ENCODE measurements at regions not wholly inside any gene's neighbourhood (a gene's known extent, or its start where the extent isn't known, plus 50 kb on each side); places are given as distances from the start of the nearest gene placed in this dataset.
"Not testable (repeated sequence)": the region's sequence is repeated elsewhere in the genome, so short reads cannot be mapped to it uniquely, and the experiment has no call there.

DNA sequence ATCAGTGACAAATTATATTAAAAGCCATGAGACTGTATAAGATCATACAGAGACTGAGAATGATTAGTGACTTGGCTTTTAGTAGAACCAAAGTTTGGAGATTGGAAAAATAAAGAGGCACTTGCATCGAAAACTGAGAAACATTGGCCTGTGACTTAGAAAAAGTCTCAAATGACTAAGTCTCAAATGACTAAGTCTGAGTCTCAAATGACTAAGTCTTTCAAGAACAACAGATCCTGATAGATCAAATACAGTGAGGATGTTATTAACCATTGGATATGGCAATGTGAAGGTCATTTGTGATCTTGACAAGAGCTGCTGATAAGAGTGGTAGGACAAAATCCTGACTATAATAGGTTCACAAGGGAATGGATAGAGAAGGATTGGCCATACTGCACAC, 135.5 kb upstream of the FANCL start:
- DNase-seq (ENCODE audit: low read depth in 2 of 2): no peak

DNA sequence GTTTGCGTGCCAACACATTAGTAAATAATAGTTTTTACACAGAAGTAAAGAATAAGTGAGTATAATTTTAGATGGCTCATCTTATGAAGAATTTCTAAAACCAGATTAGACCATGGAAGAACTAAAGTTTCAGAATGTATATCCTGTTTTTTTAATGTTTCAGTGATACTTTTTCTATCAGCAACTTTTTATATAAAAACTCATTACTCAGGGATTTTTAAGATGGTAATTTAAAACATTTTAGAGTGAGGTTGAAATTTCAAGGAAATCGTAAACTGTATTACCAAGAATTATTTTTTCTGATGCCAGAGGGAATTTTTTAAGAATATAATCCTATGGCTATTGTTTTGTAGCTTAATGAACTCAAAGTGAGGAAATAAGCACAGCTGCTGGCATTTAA, 128.5 kb upstream of the FANCL start:
- DNase-seq (ENCODE audit: low read depth in 2 of 2): no peak

DNA sequence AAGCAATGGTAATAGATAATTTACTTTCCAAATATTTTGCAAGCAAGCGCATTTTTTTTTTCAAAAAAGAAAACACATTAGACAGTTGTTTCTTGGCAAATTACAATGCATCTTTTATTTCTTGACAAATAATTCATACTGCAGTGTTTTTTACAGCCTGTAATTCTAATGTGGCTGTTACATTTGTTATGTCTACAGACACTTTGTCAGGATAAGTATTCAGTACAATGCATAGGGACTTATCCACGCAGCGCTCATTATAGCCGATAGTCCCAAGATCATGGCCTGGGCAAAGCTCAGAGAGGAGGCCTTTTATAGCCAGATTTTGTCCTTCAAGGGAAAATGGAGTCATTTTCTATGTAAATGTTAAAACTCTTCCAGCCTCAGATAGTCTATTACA, 123.0 kb upstream of the FANCL start:
- DNase-seq (ENCODE audit: low read depth in 2 of 2): no peak

DNA sequence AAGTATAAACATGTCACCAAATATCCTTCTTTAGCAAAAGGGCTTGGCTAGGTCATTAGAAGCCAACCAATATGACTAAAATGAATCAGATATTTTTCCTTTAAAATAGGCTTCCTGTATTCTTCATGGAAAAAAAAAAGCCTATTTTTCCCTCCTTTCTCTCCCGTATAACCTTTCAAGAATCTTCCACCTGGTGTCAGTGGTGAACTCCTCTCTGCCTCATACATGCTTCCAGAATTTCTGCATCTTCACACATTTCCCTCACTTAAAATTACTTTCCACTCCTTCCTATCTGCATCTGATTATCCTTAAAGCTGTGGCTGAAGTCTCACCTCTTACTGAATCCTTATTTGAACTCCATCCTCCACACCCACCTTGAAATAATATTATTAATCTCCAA, 116.9 kb upstream of the FANCL start:
- DNase-seq (ENCODE audit: low read depth in 2 of 2): no peak

DNA sequence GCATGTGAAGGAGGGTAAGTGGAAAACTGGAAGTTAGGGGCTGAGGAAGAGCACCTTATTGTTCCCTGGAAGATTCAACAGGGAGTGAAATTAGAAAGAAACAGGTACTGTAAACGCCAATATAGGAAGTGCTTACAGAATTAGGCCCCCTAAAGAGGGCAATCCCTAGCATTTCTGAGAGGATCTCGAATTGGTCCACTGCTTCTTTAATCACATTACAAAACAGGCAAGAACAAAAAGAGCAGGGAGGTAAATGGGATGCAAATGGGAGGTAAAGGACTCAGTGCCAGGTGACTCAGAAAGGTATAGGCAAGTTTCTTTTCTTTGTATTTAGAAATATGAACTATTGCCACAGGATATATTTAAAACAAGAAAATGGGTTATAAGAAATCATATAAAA, 116.4 kb upstream of the FANCL start:
- DNase-seq (ENCODE audit: low read depth in 2 of 2): no peak

DNA sequence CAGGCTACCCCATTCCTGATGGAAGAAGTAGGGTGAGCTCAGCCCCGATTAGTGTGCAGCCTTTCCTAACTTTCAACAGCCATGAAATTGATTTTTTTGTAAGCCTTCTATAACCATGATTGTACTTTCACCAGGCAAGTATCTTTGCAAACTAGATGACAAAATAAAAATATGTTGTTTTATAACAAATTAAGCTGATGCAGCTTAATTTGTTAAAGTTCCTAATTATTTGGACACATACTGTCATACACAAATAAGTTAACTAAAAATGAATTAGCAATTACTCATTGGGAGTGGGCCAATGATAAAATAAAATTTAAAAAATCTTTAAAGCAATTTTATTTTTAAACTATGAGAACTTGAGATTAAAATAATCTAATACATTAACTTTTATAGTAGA, 113.1 kb upstream of the FANCL start:
- DNase-seq (ENCODE audit: low read depth in 2 of 2): no peak

DNA sequence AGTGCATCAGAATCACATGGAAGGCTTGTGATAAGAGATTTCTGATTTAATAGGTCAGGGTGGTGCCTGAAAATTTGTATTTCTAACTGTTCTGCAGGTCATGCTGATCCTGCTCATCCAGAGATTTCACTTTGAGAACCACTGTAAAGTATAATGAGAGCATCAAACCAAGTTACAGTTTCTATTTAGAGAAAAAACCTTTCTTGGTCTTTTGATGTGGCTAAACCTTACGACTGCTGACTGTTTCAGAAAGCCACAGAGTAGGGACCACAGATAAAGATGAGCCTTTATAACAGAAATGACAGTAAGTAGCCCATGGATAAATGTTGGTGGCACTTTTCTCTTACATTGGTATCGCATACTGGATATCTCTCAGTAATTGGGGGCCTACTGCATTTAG, 109.4 kb upstream of the FANCL start:
- no peak for DNase-seq (ENCODE audit: low read depth in 2 of 2)

DNA sequence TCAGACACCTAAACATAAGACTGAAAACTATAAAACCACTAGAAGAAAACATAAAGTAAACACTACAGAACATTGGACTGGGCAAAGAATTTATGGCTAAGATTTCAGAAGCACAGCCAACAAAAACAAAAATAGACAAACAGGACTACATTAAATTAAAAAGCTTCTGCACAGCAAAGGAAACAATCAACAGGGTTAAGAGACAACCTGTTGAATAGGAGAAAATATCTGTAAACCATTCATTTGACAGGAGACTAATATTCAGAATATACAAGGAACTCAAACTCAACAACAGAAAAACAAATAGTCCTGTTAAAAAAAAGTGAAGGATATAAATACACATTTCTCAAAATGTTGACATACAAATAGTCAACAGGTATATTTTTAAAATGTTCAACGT, 106.7 kb upstream of the FANCL start:
- DNase-seq (ENCODE audit: low read depth in 2 of 2): no peak

DNA sequence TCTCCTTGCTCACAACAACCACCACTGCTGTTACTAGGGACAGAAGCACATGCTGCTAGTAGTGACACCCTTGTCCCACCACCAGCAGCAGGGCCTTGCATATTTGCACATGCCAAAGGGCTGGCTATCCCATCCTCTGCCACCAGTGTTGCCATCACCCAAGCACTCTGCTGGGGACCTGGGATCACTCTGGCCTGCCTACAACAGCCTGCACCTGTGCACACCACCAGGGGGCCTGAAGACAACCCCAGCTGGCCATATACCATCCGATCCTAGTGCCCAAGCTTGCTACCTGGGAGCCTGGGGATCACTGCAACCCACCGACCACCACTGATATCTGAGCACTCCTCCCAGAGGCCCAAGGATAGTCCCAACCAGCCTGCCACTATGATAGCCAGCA, 99.9 kb upstream of the FANCL start:
- DNase-seq (ENCODE audit: low read depth in 2 of 2): no peak

DNA sequence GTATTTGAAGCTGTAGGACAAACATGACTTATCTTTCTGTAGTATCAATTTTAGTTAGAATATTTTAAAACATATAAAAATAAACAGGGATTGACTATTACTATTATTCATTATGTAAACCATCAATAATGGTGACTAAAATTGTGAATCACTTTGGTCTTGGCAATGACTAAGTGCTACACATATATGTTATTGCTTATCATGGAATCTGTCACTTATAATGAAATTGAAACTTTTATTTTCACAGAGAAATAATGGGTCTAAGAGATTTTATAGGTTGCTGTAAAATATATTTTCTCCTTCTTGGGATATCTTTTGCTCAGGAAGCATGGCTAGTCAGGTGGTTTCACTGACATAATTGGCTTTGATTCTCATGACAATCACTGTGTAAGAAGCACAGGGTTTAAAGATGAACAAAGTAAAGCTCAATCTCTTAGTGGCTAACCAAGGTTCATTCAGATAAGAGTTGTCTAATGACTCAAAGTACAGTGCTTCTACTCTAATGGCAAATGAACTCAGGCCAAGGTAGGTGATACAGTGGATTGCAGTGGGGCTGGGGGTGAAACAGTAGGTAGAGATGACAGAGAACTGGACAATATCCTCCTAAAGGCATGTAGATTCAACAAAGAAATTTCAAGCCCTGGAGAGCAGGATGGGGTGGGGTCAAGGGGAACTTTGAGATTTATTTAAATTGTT, 98.6 kb upstream of the FANCL start:
- DNase-seq (ENCODE audit: low read depth in 2 of 2): no peak

DNA sequence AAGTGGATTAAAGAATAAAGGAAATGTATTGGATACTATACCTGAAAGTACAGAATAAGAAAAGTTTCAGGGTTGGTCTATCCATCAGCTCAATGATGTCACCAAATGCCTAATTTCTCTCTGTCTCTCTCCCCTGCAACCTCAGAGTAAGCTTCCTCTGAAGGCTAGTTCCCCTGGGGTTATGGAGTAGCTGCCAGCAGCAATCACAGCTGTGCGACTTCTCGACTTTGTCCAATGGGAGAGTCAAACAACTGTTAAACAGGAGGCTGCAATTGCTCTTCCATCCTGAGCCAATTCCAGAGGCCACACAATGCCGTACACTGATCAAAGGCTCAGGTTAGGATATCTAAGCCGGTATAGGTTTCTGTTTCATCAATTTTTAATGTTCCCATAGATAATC, 95.3 kb upstream of the FANCL start:
- DNase-seq (ENCODE audit: low read depth in 2 of 2): no peak

DNA sequence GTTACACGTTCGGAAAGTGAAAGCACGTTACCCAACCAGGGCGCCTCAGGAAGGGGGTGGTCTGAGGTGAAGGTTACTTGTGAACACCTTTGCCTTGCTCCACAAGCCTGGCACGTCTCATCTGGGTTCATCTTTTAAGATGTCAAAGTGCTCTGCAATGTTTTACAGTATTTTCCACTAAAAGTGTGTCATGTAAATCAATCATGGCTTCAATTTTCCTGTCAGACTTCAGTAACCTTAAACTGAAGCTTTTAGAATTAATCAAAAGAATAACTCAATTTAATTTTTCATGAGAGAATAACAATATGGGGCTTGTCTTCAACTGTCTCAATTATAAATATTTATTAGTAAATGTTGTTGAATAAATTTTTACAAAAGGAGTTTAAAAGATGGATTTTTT, 93.3 kb upstream of the FANCL start:
- no peak for DNase-seq (ENCODE audit: low read depth in 2 of 2)

DNA sequence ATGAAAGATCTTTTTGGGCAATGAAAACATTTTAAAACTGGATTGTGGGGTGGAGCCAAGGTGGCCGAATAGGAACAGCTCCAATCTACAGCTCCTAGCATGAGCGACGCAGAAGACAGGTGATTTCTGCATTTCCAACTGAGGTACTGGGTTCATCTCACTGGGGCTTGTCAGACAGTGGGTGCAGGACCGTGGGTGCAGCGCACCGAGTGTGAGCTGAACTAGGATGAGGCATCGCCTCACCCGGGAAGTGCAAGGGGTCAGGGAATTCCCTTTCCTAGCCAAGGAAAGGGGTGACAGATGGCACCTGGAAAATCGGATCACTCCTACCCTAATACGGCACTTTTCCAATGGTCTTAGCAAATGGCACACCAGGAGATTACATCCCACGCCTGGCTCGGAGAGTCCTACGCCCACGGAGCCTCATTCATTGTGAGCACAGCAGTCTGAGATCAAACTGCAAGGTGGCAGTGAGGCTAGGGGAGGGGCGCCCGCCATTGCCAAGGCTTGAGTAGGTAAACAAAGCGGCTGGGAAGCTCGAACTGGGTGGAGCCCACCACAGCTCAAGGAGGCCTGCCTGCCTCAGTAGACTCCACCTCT, 84.3 kb upstream of the FANCL start:
- DNase-seq (ENCODE audit: low read depth in 2 of 2): not testable (repeated sequence)

DNA sequence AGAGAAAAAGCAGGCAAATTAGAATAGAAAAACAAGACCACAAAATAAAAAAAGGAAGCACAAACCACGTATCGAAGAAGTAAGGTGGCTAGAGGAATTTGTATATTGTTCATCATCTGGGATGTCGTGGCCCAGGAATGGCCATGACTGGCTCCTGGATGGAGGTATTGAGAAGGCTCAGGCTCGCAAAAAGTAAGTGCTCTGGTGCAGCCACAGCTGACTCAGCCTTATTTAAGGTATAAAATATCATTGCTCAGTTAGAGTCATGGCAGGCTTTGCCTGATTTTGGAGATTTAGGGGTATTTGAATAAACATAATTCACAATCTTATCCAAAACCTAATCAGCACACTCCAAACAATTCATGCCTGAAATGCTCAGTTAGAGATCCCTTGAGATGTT, 78.4 kb upstream of the FANCL start:
- no peak for DNase-seq (ENCODE audit: low read depth in 2 of 2)

DNA sequence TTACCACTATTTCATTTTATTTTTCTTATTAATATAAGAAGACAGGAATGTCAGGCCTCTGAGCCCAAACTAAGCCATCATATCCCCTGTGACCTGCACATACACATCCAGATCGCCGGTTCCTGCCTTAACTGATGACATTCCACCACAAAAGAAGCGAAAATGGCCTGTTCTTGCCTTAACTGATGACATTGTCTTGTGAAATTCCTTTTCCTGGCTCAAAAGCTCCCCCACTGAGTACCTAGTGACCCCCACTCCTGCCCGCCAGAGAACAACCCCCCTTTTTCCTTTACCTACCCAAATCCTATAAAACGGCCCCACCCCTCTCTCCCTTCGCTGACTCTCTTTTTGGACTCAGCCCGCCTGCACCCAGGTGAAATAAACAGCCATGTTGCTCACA, 77.8 kb upstream of the FANCL start:
- not testable (repeated sequence) for DNase-seq (ENCODE audit: low read depth in 2 of 2)

DNA sequence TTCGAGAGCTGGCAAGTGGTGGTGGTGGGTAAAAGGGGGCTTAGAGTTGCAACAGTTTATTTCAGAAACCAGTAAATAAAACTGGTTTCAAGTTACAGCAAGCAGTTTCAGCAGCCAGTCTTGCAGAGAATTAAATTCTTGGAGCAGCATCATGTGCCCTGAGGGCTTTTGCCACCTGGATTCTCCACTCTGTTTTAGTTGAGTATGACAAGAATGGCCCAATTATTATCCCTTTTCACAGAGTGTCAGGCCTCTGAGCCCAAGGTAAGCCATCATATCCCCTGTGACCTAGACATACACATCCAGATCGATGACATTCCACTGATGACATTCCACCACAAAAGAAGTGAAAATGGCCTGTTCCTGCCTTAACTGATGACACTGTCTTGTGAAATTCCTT, 72.8 kb upstream of the FANCL start:
- no peak for DNase-seq (ENCODE audit: low read depth in 2 of 2)

DNA sequence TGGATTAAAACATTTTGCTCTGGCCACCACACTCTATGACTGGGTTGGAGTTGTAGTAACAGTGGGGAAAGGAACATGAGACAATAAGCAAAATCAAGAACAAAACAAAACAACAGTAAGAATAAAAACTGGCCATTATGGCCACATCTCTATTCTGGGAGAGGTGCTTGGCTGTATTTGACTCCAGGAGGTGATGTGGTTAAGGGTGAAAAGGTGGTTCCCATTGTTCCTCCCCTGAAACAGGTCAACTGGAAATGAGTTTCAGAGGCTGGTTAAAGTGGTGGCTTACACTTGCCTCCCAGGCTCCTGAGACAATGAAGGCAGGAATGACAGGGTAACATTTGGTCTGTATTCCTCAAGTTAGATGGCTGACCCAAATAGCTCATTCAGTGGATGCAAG, 67.3 kb upstream of the FANCL start:
- no peak for DNase-seq (ENCODE audit: low read depth in 2 of 2)

DNA sequence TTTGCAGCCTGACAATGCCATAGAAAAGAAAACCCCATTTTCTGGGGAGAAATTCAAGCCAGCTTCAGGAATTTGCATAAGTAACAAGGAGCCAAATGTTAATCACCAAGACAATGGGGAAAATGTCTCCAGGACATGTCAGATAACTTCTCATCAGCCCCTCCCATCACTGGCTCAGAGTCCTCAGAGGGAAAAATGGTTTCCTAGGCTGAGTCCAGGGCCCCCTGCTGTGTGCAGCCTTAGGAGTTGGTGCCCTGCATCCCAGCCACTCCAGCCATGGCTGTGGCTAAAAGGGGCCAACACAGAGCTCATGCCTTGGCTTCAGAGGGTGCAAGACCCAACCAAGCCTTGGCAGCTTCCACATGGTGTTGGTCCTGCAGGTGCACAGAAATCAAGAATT, 63.7 kb upstream of the FANCL start:
- DNase-seq (ENCODE audit: low read depth in 2 of 2): no peak

DNA sequence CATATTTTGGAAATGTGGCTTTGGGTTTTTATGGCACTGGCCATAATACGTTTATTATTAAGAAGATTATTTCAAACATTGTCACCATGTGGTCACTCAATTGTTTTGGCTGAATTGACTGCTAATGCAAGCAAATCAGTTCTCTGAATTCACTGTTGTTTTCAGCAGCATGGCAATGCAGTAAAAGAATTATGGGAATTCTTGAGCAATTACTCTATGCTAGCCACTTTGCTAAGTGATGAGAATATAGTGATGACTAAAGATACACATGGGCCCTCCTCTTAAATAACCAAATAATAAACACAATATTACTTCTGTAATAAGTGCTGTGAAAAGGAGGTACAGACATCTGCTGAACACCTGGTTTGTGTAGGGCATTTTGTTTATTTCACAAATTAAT, 58.0 kb upstream of the FANCL start:
- no peak for DNase-seq (ENCODE audit: low read depth in 2 of 2)

DNA sequence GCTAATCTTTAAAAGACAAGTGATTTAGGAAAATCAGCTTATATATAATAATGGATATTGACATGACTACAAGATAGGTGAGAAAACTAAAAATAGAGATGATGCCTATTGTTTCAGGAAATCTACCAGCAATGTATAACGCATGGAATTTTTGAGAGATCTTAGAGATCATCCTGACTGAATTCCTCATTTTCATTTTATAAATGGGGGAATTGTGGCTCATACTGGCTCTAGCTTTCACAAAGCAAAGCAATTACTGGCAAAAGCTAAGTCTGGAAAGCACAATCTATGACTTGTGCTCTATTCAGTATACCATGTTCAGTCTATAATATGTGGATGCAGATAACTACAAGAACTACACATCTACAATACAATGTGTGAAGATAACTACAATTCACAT, 51.9 kb upstream of the FANCL start:
- DNase-seq (ENCODE audit: low read depth in 2 of 2): no peak

DNA sequence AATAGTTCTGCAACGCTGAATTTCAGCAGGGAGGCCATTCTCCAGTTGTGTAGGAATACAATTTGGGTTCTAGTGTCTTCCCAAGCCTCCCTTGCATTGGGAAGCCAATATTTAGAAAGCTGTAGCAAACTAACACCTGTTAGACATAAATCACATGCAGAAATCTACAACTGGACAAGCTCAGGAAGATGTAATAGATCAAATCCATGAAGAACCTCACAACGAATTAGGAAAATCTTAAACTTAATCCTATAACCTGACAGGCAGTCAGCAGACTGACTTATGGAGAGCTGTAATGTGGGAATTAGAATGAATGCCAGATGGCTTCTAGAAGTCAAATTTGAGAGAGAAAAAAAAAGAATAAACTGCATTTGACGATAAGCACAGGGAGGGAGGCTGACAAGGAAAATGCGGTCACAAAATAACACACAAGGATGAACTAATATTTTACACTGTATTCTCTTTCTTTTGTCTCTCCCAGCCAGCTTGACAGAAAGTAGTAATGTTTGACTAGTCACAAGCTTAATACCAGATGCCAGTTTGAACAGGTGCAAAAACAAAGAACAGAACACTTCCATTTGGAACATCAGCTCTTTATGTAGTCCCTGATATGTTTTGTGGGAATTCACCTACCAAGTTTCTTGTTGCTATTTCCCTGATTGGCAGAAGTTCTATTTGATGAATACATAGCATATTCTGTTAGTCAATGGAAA, 50.8 kb upstream of the FANCL start:
- DNase-seq (ENCODE audit: low read depth in 2 of 2): no peak
